ENCODE measurements at regions not wholly inside any gene's neighbourhood (a gene's known extent, or its start where the extent isn't known, plus 50 kb on each side); places are given as distances from the start of the nearest gene placed in this dataset.

GRCh38 chr2:225226441-225226840 is 173.1 kb upstream of the NYAP2 start:
- in situ Hi-C loops (cut with HindIII; ENCODE audit: low pct_unique_long_range_greater_than_20kb, low sequenced_read_pairs) (no loop called here), intact Hi-C loops (cut with micrococcal nuclease; ENCODE audit: unreplicated experiment) (no loop called here)
- H3K27me3 ChIP-seq (ENCODE audit: control insufficient read depth, insufficient read depth, low read length): no peaks in the 10 kb centered on the region
- TF ChIP-seq REST (IDR thresholded peaks at IDR 0.05; ENCODE audit: insufficient read depth in 1 of 2, low read depth in 2 of 2, low read length in 1 of 2): no peak
- TF ChIP-seq SIN3A (IDR thresholded peaks at IDR 0.05; ENCODE audit: borderline replicate concordance, insufficient read depth, low read depth, low read length): no peak
- no peak for TF ChIP-seq POLR2AphosphoS5 (IDR thresholded peaks at IDR 0.05; ENCODE audit: low read depth, low read length)
- no peaks in the 10 kb centered on the region for H3K4me1 ChIP-seq (ENCODE audit: control insufficient read depth, insufficient read depth, low read length)
- ChIA-PET POLR2A (no interaction called here), CTCF (no interaction called here)
- H3K36me3 ChIP-seq (ENCODE audit: control insufficient read depth, insufficient read depth, low read length): no peaks in the 10 kb centered on the region
- H3K27ac ChIP-seq (ENCODE audit: low read length): no peak overlapping the region
- ATAC-seq (no peak), DNase-seq (ENCODE audit: low read depth, low spot score) (no peak)
- no TSS peak for BruUV-seq (replicated peaks)
- H3K9me3 ChIP-seq (ENCODE audit: control insufficient read depth, insufficient read depth, low read depth, low read length): no peaks in the 10 kb centered on the region
- no peak overlapping the region for H3K4me3 ChIP-seq (ENCODE audit: low read depth in 2 of 2, low read length in 2 of 2)

- Histone ChIP-seq H3K9me3 (ENCODE audit: control insufficient read depth, insufficient read depth, low read depth, low read length) (no peaks in the 10 kb centered on the region), H3K27me3 (ENCODE audit: control insufficient read depth, insufficient read depth, low read length) (no peaks in the 10 kb centered on the region), H3K4me1 (ENCODE audit: control insufficient read depth, insufficient read depth, low read length) (no peaks in the 10 kb centered on the region), H3K36me3 (ENCODE audit: control insufficient read depth, insufficient read depth, low read length) (no peaks in the 10 kb centered on the region), H3K27ac (ENCODE audit: low read length) (no peak overlapping the region), H3K4me3 (ENCODE audit: low read depth in 2 of 2, low read length in 2 of 2) (no peak overlapping the region)
- no TSS peak for BruUV-seq (replicated peaks)
- no peak for ATAC-seq
- DNase-seq (ENCODE audit: low read depth, low spot score): no peak
- TF ChIP-seq POLR2AphosphoS5 (IDR thresholded peaks at IDR 0.05; ENCODE audit: low read depth, low read length): no peak
- no peak for TF ChIP-seq CTCF (IDR thresholded peaks at IDR 0.05)
- no peak for TF ChIP-seq SIN3A (IDR thresholded peaks at IDR 0.05; ENCODE audit: borderline replicate concordance, insufficient read depth, low read depth, low read length)
- no peak for TF ChIP-seq TCF7L2 (IDR thresholded peaks at IDR 0.05; ENCODE audit: low read depth, low read length)
- no peak for TF ChIP-seq REST (IDR thresholded peaks at IDR 0.05; ENCODE audit: insufficient read depth in 1 of 2, low read depth in 2 of 2, low read length in 1 of 2)
- POLR2A ChIA-PET: no interaction called here
- CTCF ChIA-PET: no interaction called here
- in situ Hi-C loops (cut with HindIII; ENCODE audit: low pct_unique_long_range_greater_than_20kb, low sequenced_read_pairs): no loop called here
- intact Hi-C loops (cut with micrococcal nuclease; ENCODE audit: unreplicated experiment): no loop called here
These were observed 176.2 kb upstream of the NYAP2 start for GRCh38 chr2:225223301-225223700.

Measured in Panc1 (cell line).